ENCODE measurements at regions not wholly inside any gene's neighbourhood (a gene's known extent, or its start where the extent isn't known, plus 50 kb on each side); places are given as distances from the start of the nearest gene placed in this dataset.

DNA sequence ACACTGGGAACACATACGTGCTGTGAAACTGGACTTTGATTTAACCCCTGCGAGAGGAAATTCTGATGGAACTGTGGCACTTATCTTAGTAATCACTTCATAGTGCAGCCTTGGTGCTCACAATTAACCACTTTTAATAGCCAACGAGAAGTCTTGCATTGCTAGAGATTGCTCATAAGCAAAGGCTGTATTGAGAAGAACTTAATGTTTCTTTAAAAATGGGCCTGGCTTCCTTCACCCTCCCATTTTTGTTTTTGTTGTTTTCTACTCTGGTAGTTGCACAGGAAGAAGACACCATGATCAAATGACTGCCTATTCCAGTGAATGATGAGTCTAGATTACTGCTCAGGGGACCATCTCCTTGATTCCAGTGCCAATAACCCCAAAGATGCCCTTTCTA is 52.5 kb upstream of the NKAP start:
- H3K9me3 ChIP-seq (ENCODE audit: severe bottlenecking): no peaks in the 10 kb centered on the region
- TF ChIP-seq, protein P1, sequence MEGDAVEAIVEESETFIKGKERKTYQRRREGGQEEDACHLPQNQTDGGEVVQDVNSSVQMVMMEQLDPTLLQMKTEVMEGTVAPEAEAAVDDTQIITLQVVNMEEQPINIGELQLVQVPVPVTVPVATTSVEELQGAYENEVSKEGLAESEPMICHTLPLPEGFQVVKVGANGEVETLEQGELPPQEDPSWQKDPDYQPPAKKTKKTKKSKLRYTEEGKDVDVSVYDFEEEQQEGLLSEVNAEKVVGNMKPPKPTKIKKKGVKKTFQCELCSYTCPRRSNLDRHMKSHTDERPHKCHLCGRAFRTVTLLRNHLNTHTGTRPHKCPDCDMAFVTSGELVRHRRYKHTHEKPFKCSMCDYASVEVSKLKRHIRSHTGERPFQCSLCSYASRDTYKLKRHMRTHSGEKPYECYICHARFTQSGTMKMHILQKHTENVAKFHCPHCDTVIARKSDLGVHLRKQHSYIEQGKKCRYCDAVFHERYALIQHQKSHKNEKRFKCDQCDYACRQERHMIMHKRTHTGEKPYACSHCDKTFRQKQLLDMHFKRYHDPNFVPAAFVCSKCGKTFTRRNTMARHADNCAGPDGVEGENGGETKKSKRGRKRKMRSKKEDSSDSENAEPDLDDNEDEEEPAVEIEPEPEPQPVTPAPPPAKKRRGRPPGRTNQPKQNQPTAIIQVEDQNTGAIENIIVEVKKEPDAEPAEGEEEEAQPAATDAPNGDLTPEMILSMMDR (IDR thresholded peaks at IDR 0.05; ENCODE audit: low read depth, low read length): no peak
- DNase-seq: no peak
- no peak overlapping the region for H3K27ac ChIP-seq
- H3K4me3 ChIP-seq (ENCODE audit: low read depth, low read length): no peak overlapping the region
- H3K36me3 ChIP-seq: no peaks in the 10 kb centered on the region
- H3K27me3 ChIP-seq (ENCODE audit: insufficient read depth, low read depth, severe bottlenecking): peaks cover 22% of the 10 kb centered on the region

Data from WERI-Rb-1 (cell line).